ENCODE measurements at regions not wholly inside any gene's neighbourhood (a gene's known extent, or its start where the extent isn't known, plus 50 kb on each side); places are given as distances from the start of the nearest gene placed in this dataset.

DNA sequence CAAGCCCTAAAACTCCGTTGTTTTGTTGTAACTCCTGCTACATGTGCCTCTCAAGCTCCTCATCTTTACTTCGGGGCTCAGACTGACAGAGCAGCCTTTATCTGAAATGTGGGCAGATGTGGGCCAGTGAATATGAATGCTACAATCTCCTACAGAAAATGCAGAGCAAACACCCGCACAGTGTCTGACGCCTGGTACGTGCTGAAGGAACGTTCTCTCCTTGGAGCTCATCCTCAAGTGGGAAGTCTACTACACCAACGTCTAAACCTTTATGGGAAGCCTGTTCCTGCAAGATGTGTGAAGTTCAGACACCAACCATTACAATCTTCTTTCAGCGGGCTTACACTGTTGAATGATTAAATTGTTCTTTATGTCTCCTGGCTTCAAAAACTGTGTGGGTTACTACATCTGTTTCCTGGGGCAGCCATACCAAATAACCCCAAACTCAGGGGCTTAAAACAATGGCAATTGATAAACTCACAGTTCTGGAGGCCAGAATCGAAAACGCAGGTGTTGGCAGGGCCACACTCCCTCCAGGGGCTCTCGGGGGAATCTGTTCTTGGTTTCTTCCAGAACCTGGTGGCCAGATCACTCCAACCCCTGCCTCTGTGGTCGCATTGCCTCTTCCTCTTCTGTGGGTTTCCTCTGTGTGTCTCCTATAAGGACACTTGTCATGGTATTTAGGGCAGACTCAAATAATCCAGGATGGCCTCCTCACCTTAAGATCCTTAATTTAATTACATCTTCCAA is 179.7 kb upstream of the PLXNC1 start:
- TF ChIP-seq, protein P1, sequence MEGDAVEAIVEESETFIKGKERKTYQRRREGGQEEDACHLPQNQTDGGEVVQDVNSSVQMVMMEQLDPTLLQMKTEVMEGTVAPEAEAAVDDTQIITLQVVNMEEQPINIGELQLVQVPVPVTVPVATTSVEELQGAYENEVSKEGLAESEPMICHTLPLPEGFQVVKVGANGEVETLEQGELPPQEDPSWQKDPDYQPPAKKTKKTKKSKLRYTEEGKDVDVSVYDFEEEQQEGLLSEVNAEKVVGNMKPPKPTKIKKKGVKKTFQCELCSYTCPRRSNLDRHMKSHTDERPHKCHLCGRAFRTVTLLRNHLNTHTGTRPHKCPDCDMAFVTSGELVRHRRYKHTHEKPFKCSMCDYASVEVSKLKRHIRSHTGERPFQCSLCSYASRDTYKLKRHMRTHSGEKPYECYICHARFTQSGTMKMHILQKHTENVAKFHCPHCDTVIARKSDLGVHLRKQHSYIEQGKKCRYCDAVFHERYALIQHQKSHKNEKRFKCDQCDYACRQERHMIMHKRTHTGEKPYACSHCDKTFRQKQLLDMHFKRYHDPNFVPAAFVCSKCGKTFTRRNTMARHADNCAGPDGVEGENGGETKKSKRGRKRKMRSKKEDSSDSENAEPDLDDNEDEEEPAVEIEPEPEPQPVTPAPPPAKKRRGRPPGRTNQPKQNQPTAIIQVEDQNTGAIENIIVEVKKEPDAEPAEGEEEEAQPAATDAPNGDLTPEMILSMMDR (IDR thresholded peaks at IDR 0.05) = no peak
- no peak for TF ChIP-seq POLR2A (IDR thresholded peaks at IDR 0.05)
- TF ChIP-seq POLR2AphosphoS5 (IDR thresholded peaks at IDR 0.05) = no peak
